Breast epithelium (tissue), 3 donors: ENCODE measurements at regions not wholly inside any gene's neighbourhood (a gene's known extent, or its start where the extent isn't known, plus 50 kb on each side); places are given as distances from the start of the nearest gene placed in this dataset.

Experiments
- CTCF ChIP-seq, 3 donors: fragments of 450-650 bp; IDR thresholded peaks; one replicate each; pipeline ENCODE4 v1.5.1; 2016 to 2017; ENCODE audit warnings: antibody characterized with exemption in 3 of 3, mild to moderate bottlenecking in 3 of 3, moderate library complexity in 3 of 3
- POLR2A ChIP-seq: fragments of 450-650 bp; IDR thresholded peaks from one replicate; pipeline ENCODE4 v1.6.1; 2016; ENCODE audit warnings: antibody characterized with exemption, mild to moderate bottlenecking, moderate library complexity
- POLR2AphosphoS5 ChIP-seq, 3 donors: sonication (generic); formaldehyde crosslinking; IDR thresholded peaks; one replicate each; pipeline ENCODE4 v1.6.1; 2017; ENCODE audit warnings: antibody characterized with exemption in 3 of 3

DNA sequence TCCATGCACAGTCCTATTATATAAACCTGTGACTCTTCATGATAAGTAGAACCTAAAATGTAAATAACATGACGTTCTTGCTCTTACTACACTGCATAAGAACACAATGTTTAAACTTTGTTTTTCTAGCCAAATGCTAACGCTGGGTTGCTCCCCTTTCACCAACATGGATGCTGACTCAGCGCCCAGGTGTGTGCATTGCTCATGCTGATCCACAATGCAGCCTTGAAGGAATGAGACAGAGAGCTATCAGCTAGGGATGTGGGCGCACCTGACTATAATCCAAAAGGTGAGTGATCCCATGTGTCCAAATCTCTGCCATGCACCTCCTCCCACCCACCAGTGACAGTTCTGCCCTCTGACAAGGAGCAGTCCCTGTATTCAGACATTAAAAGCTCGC, 235.0 kb downstream of the IRS1 start:
- TF ChIP-seq CTCF (IDR thresholded peaks at IDR 0.05) (no peak), POLR2A (no peak), POLR2AphosphoS5 (IDR thresholded peaks at IDR 0.05) (no peak)
